Fibroblast of mammary gland (primary cell): ENCODE measurements at regions not wholly inside any gene's neighbourhood (a gene's known extent, or its start where the extent isn't known, plus 50 kb on each side); places are given as distances from the start of the nearest gene placed in this dataset.

Experiments used
- DNase-seq: peaks from one replicate; pipeline ENCODE4 v3.0.0-alpha.2; 2010; ENCODE audit warnings: low read depth
- H3K4me3 ChIP-seq: 2 replicates; pipeline ENCODE4 v1.5.1; 2011; ENCODE audit warnings: low read depth, mild to moderate bottlenecking, low read length, moderate library complexity; ENCODE audit not compliant: control insufficient read depth
- CTCF ChIP-seq: conservative IDR thresholded peaks from 2 replicates; pipeline ENCODE4 v1.5.1; 2011; ENCODE audit warnings: low read depth, low read length, inconsistent platforms; ENCODE audit not compliant: control insufficient read depth, insufficient read depth

DNA sequence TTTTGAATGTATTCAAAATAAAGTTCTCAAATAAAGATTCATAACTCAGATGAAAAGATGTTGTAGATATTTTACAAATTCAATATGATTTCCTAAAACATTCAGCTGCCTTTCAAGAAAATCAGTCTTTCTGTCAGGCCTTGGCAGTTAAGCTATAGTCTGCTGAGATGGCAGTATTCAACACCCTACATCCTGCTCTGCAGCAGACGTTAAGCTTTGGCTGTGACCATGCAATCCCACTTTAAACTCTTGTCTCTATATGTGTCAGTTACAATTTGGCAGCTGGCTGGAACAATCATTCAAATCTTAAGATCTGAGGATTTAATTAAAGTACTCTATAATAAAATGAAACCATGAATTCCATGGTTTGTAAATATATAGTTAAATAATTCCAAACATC is 567.3 kb upstream of the ZNF804A start:
- TF ChIP-seq CTCF, result no peak
- DNase-seq, result no peak
- H3K4me3 ChIP-seq, result no peak overlapping the region

- no peak overlapping the region for H3K4me3 ChIP-seq
- no peak for DNase-seq
- no peak for TF ChIP-seq CTCF
Observed at GRCh38 chr2:184031402-184032147, 566.8 kb upstream of the ZNF804A start.

DNA sequence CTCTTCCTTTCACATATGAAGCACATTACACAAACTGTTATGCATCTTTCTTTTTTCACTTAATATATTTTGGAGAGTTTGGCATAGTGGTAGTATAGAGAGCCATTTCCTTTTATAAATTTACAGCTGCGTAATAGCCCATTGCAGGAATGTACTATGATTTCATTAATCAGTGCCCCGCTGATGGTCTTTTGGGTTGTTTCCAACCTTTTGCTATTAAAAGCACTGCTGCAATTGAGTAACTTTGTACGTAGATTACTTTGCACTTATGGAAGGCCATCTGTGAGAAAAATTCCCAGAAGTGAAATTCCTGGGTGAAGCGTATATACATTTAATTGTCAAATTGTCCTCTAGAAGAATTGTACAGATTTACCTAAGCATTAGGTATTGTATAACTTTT is 565.3 kb upstream of the ZNF804A start:
- DNase-seq, result peak; percentile 6
- TF ChIP-seq CTCF, result no peak

DNA sequence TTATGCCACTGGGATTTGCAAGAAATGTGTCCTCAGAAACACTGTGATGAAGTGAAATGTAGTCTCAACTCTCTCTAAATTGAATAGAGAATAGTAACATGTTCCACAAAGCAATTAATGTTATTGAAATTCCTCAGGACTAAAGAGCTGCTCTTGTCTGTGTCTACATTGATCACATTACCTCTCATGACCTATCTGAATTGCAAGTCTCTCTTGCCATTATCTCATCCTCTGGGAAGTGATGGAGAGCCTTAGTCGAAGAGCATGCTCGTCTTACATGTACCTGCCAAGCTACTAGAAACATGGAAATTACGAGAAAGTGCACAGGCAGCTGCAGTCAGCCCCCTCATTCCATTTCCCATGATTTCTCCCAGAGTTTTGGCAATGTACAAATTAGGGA is 561.1 kb upstream of the ZNF804A start:
- TF ChIP-seq CTCF, result no peak
- no peak overlapping the region for H3K4me3 ChIP-seq
- DNase-seq, result no peak

More for the DNA sequence above, 565.3 kb upstream of the ZNF804A start:
- H3K4me3 ChIP-seq, result no peak overlapping the region

- H3K4me3 ChIP-seq, result no peak overlapping the region
- no peak for TF ChIP-seq CTCF
- DNase-seq, result no peak
Observed at GRCh38 chr2:184039493-184039892, 558.8 kb upstream of the ZNF804A start.

DNA sequence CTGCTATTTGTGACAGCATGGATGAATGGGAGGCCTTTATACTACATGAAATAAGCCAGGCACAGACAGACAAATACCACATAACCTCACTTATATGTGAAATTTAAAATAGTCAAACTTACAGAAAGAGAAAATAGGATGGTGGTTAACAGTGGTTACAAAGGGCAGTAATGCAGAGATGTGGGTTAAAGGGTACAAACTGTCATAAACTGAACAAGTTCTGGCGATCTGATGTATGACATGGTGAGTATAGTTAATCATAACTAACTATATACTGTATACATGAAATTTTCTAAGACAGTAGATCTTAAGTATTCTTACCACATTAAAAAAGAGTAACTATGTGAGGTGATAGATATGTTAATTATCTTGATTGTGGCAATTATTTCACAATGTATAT is 558.1 kb upstream of the ZNF804A start:
- no peak for DNase-seq
- no peak for TF ChIP-seq CTCF
- H3K4me3 ChIP-seq, result no peak overlapping the region
